ENCODE measurements at regions not wholly inside any gene's neighbourhood (a gene's known extent, or its start where the extent isn't known, plus 50 kb on each side); places are given as distances from the start of the nearest gene placed in this dataset.
A peak's percentile ranks its signal among the peaks of the same experiment; 100 is the strongest.

DNA sequence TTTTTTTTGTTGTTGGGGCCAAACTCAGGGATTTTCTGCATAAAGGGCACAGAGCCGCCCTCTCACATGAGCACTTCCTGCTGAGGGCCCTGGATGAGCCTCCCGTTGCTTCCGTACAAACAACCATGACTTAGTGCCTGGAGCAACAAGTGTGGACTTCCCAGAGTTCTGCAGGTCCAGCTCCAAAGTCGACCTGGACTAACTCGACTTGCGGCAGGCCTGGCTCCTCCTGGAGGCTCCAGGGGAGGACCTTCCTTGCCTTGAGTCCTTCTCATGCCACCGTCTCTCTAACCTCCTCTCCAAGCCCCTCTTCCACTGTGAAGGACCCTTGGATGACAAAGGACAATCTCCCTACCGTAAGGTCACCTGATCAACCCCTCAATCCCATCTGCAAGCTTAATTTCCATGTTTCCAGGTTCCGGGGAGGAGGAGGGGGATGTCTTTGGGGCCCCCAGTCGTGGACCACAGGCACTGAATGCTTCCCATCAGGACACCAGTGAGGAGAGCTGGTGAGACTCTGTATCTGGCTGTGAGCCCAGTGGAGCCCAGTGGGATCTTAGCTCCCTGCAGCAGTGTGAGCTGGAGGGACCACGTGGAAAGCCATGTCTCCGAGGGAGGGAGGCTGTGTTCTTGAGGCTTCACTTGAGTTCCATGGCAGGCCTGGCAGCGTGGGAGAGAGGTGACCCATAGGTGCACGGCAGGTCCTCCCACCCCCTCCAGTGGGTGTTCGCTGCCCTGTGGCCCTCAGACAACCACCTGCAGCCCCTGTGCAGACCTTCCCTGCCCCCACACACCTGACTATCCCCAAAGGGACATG is 199.5 kb upstream of the PPP2R2D start:
- Histone ChIP-seq H4K8ac (replicated peaks; ENCODE audit: insufficient read length, low read depth, low read length) (no peak overlapping the region), H2BK120ac (ENCODE audit: low read depth, low read length, poor library complexity, severe bottlenecking) (no peak overlapping the region), H2AFZ (ENCODE audit: low read length) (no peak overlapping the region), H2BK5ac (ENCODE audit: insufficient read length, low read length) (no peak overlapping the region), H3K79me2 (ENCODE audit: insufficient read depth, low read length) (no peaks in the 10 kb centered on the region), H3K4me2 (ENCODE audit: insufficient read depth, insufficient read length, low read length) (no peak overlapping the region), H3K9me3 (ENCODE audit: control insufficient read depth, low read depth, low read length) (no peaks in the 10 kb centered on the region), H3K56ac (ENCODE audit: insufficient read length, low read depth, low read length) (no peak overlapping the region), H3K79me1 (ENCODE audit: insufficient read depth, low read depth, low read length, poor library complexity, severe bottlenecking) (no peaks in the 10 kb centered on the region), H3K23me2 (ENCODE audit: insufficient read length, low read depth, low read length, poor library complexity, severe bottlenecking) (no peaks in the 10 kb centered on the region), H2AK5ac (ENCODE audit: insufficient read length, low read length) (no peak overlapping the region), H4K20me1 (ENCODE audit: control insufficient read depth, insufficient read depth, insufficient read length) (no peaks in the 10 kb centered on the region), H3K27me3 (ENCODE audit: insufficient read depth, low read length) (no peaks in the 10 kb centered on the region), H4K5ac (ENCODE audit: insufficient read length, low read depth, low read length) (no peak overlapping the region), H3K4ac (ENCODE audit: low read depth, low read length) (no peak overlapping the region), H3K14ac (ENCODE audit: insufficient read depth, low read length) (no peak overlapping the region), H3K9ac (ENCODE audit: extremely low read depth, insufficient read length, low read length) (no peak overlapping the region), H3K4me1 (ENCODE audit: insufficient read depth, low read length) (no peaks in the 10 kb centered on the region), H3T11ph (ENCODE audit: low read length) (no peak overlapping the region), H3K23ac (ENCODE audit: insufficient read length, low read depth, low read length) (no peak overlapping the region), H3K27ac (ENCODE audit: insufficient read length, low read depth, low read length) (no peak overlapping the region), H2BK12ac (ENCODE audit: insufficient read length, low read depth, low read length) (no peak overlapping the region), H3K18ac (ENCODE audit: insufficient read length, low read depth, low read length) (no peak overlapping the region), H2BK15ac (ENCODE audit: low read depth, low read length) (no peak overlapping the region), H2BK20ac (ENCODE audit: low read depth, low read length, poor library complexity, severe bottlenecking) (no peak overlapping the region), H4K91ac (ENCODE audit: insufficient read length, low read depth, low read length) (no peak overlapping the region)
- H3K4me3 Mint-ChIP-seq, result no peak overlapping the region
- WGBS (ENCODE audit: extremely low coverage, insufficient read length, low lambda C conversion rate), result no CpG with 5 or more reads among the region's 15 CpGs
- peak; percentile 21 for DNase-seq
- H3K27me3 Mint-ChIP-seq (ENCODE audit: low read depth), result peaks cover 2% of the 10 kb centered on the region; the same call in 1 of the 2 replicates
- peak overlapping the region in 1 of 3 experiments; percentile 65; a peak in 1 of 7 replicates for H3K27ac Mint-ChIP-seq
- peaks cover under 1 to 3% of the 10 kb centered on the region in 2 experiments; a peak in 4 of 5 replicates for H3K9me3 Mint-ChIP-seq
- H3K36me3 Mint-ChIP-seq (ENCODE audit: insufficient read depth in 1 of 3, low read depth in 3 of 3), result peaks cover under 1 to 1% (median under 1%) of the 10 kb centered on the region in 3 experiments; a peak in 3 of 7 replicates
- TF ChIP-seq, protein P1, sequence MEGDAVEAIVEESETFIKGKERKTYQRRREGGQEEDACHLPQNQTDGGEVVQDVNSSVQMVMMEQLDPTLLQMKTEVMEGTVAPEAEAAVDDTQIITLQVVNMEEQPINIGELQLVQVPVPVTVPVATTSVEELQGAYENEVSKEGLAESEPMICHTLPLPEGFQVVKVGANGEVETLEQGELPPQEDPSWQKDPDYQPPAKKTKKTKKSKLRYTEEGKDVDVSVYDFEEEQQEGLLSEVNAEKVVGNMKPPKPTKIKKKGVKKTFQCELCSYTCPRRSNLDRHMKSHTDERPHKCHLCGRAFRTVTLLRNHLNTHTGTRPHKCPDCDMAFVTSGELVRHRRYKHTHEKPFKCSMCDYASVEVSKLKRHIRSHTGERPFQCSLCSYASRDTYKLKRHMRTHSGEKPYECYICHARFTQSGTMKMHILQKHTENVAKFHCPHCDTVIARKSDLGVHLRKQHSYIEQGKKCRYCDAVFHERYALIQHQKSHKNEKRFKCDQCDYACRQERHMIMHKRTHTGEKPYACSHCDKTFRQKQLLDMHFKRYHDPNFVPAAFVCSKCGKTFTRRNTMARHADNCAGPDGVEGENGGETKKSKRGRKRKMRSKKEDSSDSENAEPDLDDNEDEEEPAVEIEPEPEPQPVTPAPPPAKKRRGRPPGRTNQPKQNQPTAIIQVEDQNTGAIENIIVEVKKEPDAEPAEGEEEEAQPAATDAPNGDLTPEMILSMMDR (conservative IDR thresholded peaks at IDR 0.05), result no peak
- H3K4me1 Mint-ChIP-seq, result peaks cover 0 to 2% of the 10 kb centered on the region in 2 experiments; a peak in 1 of 4 replicates
